VCaP (cell line): ENCODE measurements at regions not wholly inside any gene's neighbourhood (a gene's known extent, or its start where the extent isn't known, plus 50 kb on each side); places are given as distances from the start of the nearest gene placed in this dataset.
"Not testable (repeated sequence)": the region's sequence is repeated elsewhere in the genome, so short reads cannot be mapped to it uniquely, and the experiment has no call there.

Experiments used
- H3K27ac ChIP-seq: fragments of 450-650 bp; 2 replicates; pipeline ENCODE4 v1.5.1; 2017
- TF ChIP-seq, protein P1 (sequence below): fragments of 450-650 bp; conservative IDR thresholded peaks from 2 replicates; pipeline ENCODE4 v1.5.1; 2017; ENCODE audit warnings: mild to moderate bottlenecking, moderate library complexity

DNA sequence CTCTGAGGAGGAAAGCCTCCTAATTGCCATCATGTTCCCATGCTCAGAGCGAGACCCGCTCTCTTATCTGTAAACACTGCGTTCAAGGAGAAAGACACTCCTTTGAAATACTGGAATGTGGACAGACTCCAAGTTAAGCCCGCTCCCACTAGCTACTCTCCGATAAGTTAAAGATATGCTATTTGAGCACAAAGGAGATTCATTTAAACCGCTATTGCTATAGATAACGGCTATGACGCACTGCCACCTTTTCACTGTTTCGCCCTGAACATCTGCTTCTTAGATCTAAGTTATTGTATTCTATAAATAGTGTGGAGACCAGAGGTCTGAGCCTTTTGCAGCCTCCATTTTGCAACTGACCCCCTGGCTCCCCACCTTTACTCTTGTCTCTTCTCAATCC is 82.3 kb downstream of the GPX5 start:
- TF ChIP-seq, protein P1, sequence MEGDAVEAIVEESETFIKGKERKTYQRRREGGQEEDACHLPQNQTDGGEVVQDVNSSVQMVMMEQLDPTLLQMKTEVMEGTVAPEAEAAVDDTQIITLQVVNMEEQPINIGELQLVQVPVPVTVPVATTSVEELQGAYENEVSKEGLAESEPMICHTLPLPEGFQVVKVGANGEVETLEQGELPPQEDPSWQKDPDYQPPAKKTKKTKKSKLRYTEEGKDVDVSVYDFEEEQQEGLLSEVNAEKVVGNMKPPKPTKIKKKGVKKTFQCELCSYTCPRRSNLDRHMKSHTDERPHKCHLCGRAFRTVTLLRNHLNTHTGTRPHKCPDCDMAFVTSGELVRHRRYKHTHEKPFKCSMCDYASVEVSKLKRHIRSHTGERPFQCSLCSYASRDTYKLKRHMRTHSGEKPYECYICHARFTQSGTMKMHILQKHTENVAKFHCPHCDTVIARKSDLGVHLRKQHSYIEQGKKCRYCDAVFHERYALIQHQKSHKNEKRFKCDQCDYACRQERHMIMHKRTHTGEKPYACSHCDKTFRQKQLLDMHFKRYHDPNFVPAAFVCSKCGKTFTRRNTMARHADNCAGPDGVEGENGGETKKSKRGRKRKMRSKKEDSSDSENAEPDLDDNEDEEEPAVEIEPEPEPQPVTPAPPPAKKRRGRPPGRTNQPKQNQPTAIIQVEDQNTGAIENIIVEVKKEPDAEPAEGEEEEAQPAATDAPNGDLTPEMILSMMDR = no peak
- H3K27ac ChIP-seq = no peak overlapping the region

DNA sequence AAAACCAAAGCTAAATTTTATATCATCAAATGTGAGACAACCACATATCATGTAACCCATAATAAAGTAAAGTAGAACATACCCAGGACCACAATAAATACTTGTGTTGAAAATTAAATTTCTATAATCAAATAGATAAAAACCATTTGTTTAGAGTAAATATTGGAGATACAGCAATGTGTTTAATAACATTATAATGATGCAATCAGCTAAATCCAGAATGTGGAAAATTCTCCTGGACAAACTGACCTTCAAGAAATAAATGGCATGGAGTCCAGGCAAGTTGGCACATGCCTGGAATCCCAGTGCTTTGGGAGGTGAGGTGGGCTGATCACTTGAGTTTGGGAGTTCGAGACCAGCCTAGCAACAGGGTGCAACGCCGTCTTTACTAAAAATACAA is 84.0 kb downstream of the GPX5 start:
- no peak overlapping the region for H3K27ac ChIP-seq
- TF ChIP-seq, protein P1 = no peak

DNA sequence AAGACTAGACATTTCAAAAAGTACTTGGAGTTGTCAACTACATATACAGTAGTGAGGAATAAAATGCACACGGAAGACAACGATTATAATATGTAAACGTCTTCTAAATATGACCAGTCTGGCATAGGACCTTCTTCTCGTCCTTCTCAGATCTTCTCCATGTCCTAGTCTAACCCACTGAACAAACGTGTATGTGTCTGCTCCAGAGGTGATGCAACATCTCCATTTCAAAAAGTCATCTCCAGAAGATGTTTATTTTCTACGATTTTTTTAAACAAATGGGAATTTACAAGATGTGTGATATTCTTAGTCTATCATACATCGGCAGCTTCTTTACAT is 89.9 kb downstream of the GPX5 start:
- TF ChIP-seq, protein P1 = no peak
- H3K27ac ChIP-seq = no peak overlapping the region

DNA sequence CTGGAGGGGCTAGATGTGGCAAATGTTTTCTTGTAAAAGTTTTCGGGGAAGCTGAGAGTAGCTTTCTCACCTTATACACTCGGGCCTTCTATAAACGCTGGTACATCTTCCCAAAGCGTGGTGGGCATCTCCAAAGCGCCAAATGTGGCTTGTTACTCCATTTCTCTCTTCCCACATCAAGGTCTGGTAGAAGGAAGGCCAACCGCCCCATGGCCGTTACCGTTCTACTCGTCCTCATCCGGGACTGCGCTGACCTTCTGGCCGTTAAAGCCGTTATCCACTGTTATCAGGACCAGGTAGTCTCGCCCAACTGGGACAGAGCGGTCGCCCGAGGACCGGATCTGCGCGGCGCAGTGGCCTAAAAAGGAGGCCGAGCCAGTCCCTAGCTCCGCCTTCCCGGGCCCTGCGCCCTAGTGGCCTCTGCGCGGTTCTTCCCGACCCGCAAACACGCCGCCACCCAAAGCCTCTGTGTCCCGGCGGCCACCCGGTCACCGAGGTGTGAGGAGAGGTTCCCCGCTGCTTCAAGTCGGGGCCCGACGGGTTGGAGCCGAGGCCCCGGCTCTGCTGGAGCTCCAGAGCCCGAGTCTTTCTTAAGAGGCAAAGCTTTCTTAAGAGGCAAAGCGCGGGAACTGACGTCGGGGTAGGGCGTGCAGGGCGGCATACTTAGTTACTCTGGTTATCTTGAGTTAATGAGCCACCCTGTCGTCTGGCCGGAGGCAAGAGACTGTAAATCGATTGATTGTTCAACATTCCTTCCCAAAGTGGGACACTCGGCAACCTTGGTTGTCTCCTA is 90.5 kb downstream of the GPX5 start:
- TF ChIP-seq, protein P1 = no peak
- no peak overlapping the region for H3K27ac ChIP-seq

DNA sequence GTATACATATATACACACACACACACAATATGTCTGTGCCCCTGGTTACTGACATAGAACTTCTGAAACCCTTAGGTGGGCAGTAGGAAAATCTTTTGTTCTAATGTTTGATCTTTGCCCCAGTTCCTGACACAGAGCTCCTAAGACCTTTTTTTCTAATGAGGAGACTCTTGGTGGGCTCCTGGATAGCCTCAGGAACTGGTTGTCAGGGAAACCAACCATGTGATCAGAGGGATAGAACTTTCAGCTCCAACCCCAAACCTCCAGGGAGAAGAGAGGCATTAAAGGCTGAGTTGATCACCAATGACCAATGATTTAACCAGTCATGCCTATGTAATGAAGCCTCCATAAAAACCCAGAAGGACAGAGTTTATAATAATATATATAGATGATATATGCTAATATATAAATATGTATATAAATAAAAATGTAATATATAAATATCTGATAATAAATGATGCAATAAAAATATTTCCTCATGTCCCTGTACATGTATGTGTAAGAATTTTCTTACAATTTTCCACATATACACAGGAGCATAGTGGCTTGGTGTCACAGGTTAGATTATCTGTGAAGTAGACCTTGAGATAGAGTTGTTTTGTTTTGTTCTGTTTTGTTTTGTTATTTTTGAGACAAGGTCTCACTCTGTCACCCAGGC is 93.3 kb downstream of the GPX5 start:
- no peak overlapping the region for H3K27ac ChIP-seq
- TF ChIP-seq, protein P1 = no peak

DNA sequence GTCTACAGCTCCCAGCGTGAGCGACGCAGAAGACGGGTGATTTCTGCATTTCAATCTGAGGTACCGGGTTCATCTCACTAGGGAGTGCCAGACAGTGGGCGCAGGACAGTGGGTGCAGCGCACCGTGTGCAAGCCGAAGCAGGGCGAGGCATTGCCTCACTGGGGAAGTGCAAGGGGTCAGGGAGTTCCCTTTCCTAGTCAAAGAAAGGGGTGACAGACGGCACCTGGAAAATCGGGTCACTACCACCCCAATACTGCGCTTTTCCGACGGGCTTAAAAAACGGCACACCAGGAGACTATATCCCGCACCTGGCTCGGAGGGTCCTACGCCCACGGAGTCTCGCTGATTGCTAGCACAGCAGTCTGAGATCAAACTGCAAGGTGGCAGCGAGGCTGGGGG is 95.6 kb downstream of the GPX5 start:
- not testable (repeated sequence) for H3K27ac ChIP-seq

DNA sequence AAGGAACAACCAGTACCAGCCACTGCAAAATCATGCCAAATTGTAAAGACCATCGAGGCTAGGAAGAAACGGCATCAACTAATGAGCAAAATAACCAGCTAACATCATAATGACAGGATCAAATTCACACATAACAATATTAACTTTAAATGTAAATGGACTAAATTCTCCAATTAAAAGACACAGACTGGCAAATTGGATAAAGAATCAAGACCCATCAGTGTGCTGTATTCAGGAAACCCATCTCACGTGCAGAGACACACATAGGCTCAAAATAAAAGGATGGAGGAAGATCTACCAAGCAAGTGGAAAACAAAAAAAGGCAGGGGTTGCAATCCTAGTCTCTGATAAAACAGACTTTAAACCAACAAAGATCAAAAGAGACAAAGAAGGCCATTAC is 97.6 kb downstream of the GPX5 start:
- H3K27ac ChIP-seq = not testable (repeated sequence)

DNA sequence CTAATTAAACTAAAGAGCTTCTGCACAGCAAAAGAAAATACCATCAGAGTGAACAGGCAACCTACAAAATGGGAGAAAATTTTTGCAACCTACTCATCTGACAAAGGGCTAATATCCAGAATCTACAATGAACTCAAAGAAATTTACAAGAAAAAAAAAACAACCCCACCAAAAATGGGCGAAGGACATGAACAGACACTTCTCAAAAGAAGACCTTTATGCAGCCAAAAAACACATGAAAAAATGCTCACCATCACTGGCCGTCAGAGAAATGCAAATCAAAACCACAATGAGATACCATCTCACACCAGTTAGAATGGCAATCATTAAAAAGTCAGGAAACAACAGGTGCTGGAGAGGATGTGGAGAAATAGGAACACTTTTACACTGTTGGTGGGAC is 100.7 kb downstream of the GPX5 start:
- not testable (repeated sequence) for H3K27ac ChIP-seq

DNA sequence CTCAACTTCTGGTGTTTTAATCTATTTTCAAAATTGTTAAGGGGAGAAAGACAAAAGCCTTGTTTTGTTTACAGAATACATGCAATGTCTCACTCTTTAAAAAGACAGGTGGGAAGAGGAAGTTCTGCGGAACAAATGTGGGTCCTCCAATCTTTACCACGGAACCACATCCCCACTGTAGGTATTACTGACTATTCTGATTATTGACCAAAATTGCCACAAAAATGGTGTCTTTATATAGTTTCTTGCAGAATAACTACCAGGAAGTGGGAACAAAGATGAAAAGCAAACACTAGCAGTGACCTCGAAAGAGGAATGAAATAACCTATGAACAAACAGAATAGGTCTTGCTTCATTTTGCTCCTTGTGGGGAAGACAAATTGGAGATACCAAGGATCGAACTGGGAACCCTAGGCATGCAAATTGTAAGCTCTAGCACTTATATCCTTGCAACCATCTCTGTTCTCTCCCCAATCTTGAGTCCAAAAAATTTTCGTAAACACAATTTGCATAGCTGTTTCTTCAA is 106.7 kb downstream of the GPX5 start:
- TF ChIP-seq, protein P1 = no peak
- no peak overlapping the region for H3K27ac ChIP-seq
